Gastroesophageal sphincter (tissue), 4 donors: ENCODE measurements at regions not wholly inside any gene's neighbourhood (a gene's known extent, or its start where the extent isn't known, plus 50 kb on each side); places are given as distances from the start of the nearest gene placed in this dataset.

ENCODE experiments used
- ATAC-seq: fragments of 150-250 bp; one replicate; pipeline ENCODE4 v1.9.1; 2016; ENCODE audit warnings: mild to moderate bottlenecking, moderate library complexity
- H3K27ac ChIP-seq, 4 donors: fragments of 200-600 bp; sonication (generic) in 3 of 4; 1 replicate in 3 of 4; 2 replicates in 1 of 4; pipeline ENCODE4 v1.5.1; 2016 to 2019
- H3K27me3 ChIP-seq: fragments of 200-600 bp; sonication (generic); one replicate; pipeline ENCODE4 v1.5.1; 2019
- H3K36me3 ChIP-seq, 2 donors: fragments of 200-600 bp; sonication (generic); one replicate each; pipeline ENCODE4 v1.5.1; 2019; ENCODE audit warnings: control low read depth in 1 of 2
- H3K4me1 ChIP-seq, 3 donors: fragments of 200-600 bp; sonication (generic); 1 replicate in 2 of 3; 2 replicates in 1 of 3; pipeline ENCODE4 v1.5.1; 2016 to 2019; ENCODE audit warnings: control low read depth in 2 of 3
- H3K4me3 ChIP-seq, 2 donors: fragments of 200-600 bp; sonication (generic); one replicate each; pipeline ENCODE4 v1.5.1; 2019; ENCODE audit warnings: mild to moderate bottlenecking in 1 of 2, moderate library complexity in 1 of 2
- H3K9me3 ChIP-seq, 3 donors: fragments of 200-600 bp; sonication (generic); one replicate each; pipeline ENCODE4 v1.5.1; 2017 to 2019; ENCODE audit warnings: control low read depth in 2 of 3
- CTCF ChIP-seq, 4 experiments: fragments of 200-600 bp in 2 of 4; fragments of 450-650 bp in 2 of 4; sonication (generic) in 1 of 4; IDR thresholded peaks; one replicate each; pipeline ENCODE4 v1.5.1; 2017 to 2019; ENCODE audit warnings: antibody characterized with exemption in 4 of 4, mild to moderate bottlenecking in 2 of 4, moderate library complexity in 2 of 4
- EP300 ChIP-seq: sonication (generic); formaldehyde crosslinking; IDR thresholded peaks from one replicate; pipeline ENCODE4 v1.6.1; 2017; ENCODE audit warnings: antibody characterized with exemption, mild to moderate bottlenecking
- POLR2A ChIP-seq, 2 donors: fragments of 450-650 bp; IDR thresholded peaks; one replicate each; pipeline ENCODE4 v1.6.1; 2017; ENCODE audit warnings: antibody characterized with exemption in 2 of 2, mild to moderate bottlenecking in 2 of 2, moderate library complexity in 1 of 2
- POLR2AphosphoS5 ChIP-seq: sonication (generic); formaldehyde crosslinking; IDR thresholded peaks from one replicate; pipeline ENCODE4 v1.6.1; 2017; ENCODE audit warnings: antibody characterized with exemption
- WGBS, 2 donors: methylation state at CpG; one replicate each; pipeline ENCODE4 v1.1.5; 2018; ENCODE audit warnings: low coverage in 1 of 2; 5-methylcytosine and 5-hydroxymethylcytosine counted together

- no peak overlapping the region for H3K4me3 ChIP-seq
- no peak for TF ChIP-seq EP300
- TF ChIP-seq POLR2AphosphoS5 = no peak
- TF ChIP-seq CTCF (IDR thresholded peaks at IDR 0.05) = no peak
- no peak for TF ChIP-seq POLR2A (IDR thresholded peaks at IDR 0.05)
- no peaks in the 10 kb centered on the region for H3K36me3 ChIP-seq
- no peak for ATAC-seq
- H3K27me3 ChIP-seq = no peaks in the 10 kb centered on the region
- no peaks in the 10 kb centered on the region for H3K9me3 ChIP-seq
- WGBS, 2 donors = 58 to 73% methylated on average over 4 to 5 of the region's 5 CpGs
- H3K4me1 ChIP-seq = no peaks in the 10 kb centered on the region
- no peak overlapping the region for H3K27ac ChIP-seq
These were observed 64.4 kb upstream of the SKAP2 start for GRCh38 chr7:26928703-26929347.

GRCh38 chr7:26925768-26926167 lies 61.4 kb upstream of the SKAP2 start:
- H3K9me3 ChIP-seq = no peaks in the 10 kb centered on the region
- H3K27ac ChIP-seq = no peak overlapping the region
- no peaks in the 10 kb centered on the region for H3K27me3 ChIP-seq
- no peaks in the 10 kb centered on the region for H3K36me3 ChIP-seq
- TF ChIP-seq POLR2AphosphoS5 (no peak), CTCF (IDR thresholded peaks at IDR 0.05) (no peak)
- no peaks in the 10 kb centered on the region for H3K4me1 ChIP-seq
- no peak for ATAC-seq
- 61 to 83% methylated on average over 2 of the region's 2 CpGs for WGBS, 2 donors
- no peak overlapping the region for H3K4me3 ChIP-seq

GRCh38 chr7:26924149-26924767 lies 59.9 kb upstream of the SKAP2 start:
- Histone ChIP-seq H3K4me3 (no peak overlapping the region), H3K4me1 (no peaks in the 10 kb centered on the region), H3K27me3 (no peaks in the 10 kb centered on the region), H3K9me3 (no peaks in the 10 kb centered on the region), H3K27ac (no peak overlapping the region), H3K36me3 (no peaks in the 10 kb centered on the region)
- TF ChIP-seq CTCF (IDR thresholded peaks at IDR 0.05) = no peak
- no peak for ATAC-seq
- 64 to 100% methylated on average over 1 to 2 of the region's 2 CpGs for WGBS, 2 donors

GRCh38 chr7:26919906-26920493 lies 55.6 kb upstream of the SKAP2 start:
- Histone ChIP-seq H3K4me1 (no peaks in the 10 kb centered on the region), H3K9me3 (no peaks in the 10 kb centered on the region), H3K27me3 (no peaks in the 10 kb centered on the region), H3K27ac (no peak overlapping the region), H3K36me3 (no peaks in the 10 kb centered on the region), H3K4me3 (no peak overlapping the region)
- no peak for ATAC-seq
- WGBS, 2 donors = 42 to 57% methylated on average over 2 of the region's 2 CpGs
- TF ChIP-seq EP300 (no peak), POLR2AphosphoS5 (no peak), CTCF (IDR thresholded peaks at IDR 0.05) (no peak), POLR2A (IDR thresholded peaks at IDR 0.05) (no peak)

- no peak for TF ChIP-seq POLR2AphosphoS5
- no peak for TF ChIP-seq EP300
- no peak for TF ChIP-seq POLR2A (IDR thresholded peaks at IDR 0.05)
- no peak for TF ChIP-seq CTCF (IDR thresholded peaks at IDR 0.05)
These were observed 53.9 kb upstream of the SKAP2 start for GRCh38 chr7:26918241-26918640.

More at GRCh38 chr7:26918241-26918640, 53.9 kb upstream of the SKAP2 start:
- H3K4me1 ChIP-seq = peaks cover 0 to under 1% (median 0%) of the 10 kb centered on the region in 3 donors
- no peak overlapping the region for H3K4me3 ChIP-seq
- no peaks in the 10 kb centered on the region for H3K27me3 ChIP-seq
- H3K36me3 ChIP-seq = no peaks in the 10 kb centered on the region
- H3K9me3 ChIP-seq = no peaks in the 10 kb centered on the region
- ATAC-seq = no peak
- H3K27ac ChIP-seq = no peak overlapping the region
